ENCODE measurements at regions not wholly inside any gene's neighbourhood (a gene's known extent, or its start where the extent isn't known, plus 50 kb on each side); places are given as distances from the start of the nearest gene placed in this dataset.
"Not testable (repeated sequence)": the region's sequence is repeated elsewhere in the genome, so short reads cannot be mapped to it uniquely, and the experiment has no call there.

DNA sequence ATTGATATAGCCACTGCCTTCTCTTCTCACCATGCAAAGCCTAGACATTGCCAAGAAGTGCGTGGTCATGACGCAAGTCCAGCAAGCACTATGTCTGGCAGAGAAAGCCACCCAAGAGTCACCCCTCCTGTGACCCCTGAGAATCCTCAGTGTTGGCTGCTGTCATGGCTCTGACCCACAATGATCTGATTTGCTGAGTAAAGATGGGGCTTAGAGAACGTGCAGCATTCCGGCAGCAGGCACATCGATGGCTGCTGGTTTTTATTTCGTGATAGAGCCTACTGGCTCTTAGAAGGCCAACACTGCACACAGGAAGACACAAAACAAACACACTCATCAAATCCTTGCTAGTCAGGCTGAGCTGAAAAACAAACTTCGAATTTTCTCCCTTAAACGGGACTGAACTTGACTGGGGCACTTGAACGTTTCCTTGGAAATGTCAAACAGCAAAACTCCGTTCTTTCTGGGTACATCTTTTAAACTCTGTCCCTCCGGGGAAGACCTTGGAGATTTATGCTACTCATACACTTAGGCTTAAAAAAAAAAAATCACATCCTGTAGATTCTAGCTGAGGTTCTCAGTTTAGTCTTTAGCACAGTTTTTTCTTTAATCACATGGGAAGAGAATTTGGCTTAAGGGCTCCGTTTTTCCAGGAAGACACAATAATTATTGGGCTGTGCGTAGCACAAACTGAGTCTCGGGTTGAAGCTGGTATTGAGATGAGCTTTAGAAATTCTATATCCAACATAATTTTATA, 88.2 kb upstream of the BASP1 start:
- DNase-seq, result no peak

DNA sequence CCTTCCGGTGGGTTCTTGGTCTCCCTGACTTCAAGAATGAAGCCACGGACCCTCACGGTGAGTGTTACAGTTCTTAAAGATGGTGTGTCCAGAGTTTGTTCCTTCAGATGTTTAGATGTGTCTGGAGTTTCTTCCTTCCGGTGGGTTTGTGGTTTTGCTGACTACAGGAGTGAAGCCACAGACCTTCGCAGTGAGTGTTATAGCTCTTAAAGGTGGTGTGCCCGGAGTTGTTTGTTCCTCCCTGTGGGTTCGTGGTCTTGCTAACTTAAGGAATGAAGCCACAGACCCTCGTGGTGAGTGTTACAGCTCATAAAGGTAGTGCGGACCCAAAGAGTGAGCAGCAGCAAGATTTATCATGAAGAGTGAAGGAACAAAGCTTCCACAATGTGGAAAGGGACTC, 87.1 kb upstream of the BASP1 start:
- not testable (repeated sequence) for DNase-seq

DNA sequence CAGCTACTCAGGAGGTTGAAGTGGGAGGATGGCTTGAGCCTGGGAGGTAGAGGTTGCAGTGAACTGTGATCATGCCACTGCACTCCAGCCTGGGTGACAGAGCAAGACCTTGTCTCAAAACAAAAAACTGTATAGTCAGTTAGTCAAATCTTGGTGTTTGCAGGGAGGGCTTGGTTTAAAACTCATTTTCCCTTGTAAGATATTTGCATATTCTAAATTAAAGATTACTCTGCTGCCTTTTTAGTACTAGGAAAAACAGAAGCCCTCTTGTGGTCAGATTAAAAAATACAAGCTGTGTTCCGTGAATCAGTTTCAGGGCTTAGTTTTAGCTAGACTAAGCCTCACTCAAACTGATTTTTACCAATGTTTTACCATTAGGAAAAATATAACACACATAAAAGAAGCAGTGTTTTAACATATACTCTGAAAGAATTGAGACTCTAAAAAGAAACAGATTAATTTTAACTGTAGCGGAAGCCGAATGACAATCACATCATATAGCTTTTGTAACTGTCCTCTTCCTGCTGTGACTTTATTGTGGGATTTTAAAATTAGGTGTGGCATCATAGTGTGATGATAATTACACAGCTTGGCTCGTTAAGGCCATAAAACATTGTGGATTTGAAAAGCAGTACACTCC, 84.9 kb upstream of the BASP1 start:
- peak; percentile 14 for DNase-seq

DNA sequence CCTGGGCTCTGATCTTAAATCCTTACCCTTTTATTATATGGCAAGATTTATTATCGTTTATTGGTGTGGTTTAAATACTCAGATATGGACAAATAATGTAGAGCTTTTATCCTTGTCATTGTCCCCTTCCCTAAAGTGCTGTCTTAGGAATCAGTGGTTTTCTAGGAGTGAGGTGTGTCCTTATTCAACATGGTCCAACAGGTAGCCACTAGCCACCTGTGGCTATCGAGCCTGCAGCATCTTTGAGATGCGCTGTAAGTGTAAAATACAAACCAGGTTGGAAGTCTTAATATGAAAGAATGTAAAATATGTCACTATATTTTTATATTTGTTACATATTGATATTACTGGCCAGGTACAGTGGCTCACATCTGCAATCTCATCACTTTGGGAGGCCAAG, 82.4 kb upstream of the BASP1 start:
- DNase-seq, result no peak

DNA sequence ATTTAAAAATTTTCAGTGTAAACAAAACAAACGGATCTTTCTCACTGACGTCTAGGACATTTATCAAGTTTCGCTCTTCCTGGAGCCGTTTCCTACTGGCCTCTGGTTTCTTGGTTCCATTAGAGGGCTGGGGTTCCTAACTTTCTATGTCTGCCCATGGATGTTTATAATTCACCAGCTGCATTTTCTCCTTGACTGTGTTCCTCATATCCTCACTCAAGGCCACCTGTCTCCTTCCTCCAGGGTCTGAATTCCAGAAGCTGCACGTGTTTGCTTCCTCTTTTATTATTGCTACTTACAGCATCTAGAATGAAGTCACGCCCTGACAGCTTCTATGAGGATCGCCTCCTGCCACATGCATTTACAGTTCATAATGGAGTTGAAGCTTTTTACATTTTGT, 74.1 kb upstream of the BASP1 start:
- no peak for DNase-seq

DNA sequence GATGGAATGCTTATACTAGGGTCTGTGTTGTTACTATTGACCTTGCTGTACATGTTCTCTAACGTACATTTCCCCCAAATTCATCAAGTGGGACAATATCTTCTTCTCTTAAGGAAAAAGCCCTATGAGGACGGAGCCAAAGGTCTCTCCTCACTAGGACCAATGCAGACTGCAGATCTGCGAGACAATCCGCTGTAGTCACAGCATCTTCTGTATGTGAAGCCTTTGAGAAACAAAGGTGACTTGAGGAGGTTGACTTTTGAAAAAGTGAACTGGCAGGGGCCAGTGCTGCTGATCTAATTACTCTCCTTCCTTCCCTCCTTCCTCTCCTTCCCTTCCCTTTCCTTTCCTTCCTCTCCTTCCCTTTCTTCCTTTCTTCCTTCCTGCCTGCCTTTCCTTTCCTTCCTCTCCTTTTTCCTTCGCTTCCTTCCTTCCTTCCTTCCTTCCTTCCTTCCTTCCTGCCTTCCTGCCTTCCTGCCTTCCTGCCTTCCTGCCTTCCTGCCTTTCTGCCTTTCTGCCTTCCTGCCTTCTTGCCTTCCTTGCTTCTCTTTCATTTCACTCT, 71.1 kb upstream of the BASP1 start:
- no peak for DNase-seq

DNA sequence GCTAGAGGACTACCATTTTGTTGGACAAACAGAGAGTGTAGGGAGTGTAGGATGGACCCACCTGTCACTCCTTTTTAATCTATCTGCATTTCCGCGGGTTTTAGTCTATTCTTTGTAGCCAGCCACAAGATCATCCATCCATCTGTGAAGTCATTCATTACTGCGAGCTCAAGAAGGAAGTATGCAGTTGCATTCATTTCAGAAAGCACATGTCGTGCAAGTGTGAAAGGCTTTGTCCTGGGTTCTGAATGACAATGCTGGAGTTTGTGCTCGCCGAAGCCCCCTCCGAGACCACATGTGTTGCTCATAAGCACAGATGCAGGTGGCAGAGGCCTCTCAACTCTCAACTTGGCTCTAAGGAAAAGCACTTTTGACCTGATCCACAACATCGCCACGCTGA, 70.3 kb upstream of the BASP1 start:
- DNase-seq, result no peak

DNA sequence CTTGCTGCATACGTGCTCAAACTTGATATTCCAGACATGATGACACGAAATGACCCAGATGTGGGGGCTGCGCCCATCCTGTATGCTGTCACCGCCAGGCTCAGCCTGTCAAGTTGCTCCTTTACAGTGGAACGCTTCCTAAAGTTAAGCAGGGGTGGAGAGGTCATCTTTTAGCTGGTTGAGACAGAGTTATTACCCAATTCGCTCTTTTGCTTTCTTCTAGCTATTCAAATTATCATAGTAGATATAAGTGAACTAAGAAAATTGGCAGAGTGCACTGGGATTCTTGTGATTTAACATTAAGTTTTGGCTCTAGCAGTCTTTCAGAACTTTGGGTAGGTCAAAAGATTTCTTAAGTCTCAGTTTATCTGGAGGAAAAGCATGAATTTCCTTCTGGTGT, 69.8 kb upstream of the BASP1 start:
- peak; percentile 44 for DNase-seq

DNA sequence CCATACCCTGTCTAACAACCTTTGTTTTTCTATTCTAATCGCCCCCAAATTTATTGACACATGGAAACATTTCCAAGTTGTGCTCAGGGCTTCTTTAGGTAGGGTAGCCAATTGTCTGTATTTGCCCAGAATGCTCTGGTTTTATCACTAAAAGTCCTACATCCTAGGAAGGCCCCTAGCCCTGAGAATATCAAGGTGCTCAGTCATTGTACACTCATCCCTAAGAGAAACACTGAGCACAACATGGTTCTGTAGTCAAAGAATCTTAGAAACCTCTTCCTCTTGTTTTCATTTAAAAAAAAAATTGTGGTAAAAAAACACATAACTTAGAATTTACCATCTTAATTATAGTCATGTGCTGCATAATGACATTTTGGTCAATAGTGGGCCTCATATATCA, 69.0 kb upstream of the BASP1 start:
- DNase-seq, result no peak

DNA sequence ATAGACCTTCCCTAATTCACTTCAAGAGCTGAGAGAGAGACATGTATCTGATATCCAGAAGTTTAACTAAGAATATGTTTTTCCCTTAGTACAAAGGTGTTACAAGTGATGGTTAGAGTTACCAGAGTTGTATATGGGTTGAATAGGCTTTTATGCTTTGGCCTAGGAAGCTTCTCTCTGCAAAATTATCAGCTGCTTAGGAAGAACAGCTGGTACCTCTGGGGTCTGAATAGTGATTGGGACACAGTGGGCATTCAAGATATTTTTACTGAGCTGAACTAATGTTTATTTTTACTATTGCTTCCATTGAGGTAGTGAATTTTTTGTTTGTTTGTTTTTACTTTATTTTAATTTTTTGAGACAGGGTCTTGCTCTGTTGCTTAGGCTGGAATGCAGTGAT, 67.6 kb upstream of the BASP1 start:
- DNase-seq, result no peak

DNA sequence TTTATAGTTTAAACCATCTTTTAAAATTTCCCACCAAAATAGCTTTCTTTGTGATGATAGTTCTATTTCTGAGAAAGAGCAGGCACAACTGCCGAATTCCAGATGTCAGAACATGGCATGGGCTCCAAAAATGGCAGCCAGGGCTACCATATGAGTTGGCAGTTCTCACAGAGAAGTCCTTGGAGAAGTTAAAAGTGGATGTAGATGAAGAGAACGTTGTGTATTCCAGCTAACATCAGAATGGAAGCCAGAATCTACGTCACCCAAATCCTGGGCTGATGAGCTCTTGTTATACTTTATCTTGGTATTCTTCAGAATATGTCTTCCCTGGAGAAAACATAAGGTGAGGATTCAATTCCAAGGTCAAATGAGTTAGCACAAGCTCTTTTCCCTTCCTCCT, 66.9 kb upstream of the BASP1 start:
- no peak for DNase-seq

DNA sequence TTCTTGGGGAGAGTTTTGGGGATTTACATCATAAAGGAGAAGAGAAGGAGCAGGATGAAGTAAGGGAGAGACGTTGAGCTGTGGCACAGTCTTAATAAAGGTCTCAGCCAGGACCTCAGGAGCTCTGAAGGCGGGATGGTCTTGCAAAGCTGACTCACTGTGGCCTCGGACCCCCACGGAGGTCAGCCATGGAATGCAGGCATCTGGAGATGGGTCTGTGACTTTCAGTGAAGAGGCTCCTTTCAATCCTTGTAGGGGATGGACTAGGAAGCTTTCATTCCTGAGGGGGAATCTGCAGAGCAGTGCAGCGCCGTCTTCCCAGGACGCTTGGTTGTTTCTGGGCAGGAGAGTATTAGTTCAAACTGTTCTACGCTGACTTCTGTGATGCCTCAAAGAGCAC, 65.7 kb upstream of the BASP1 start:
- no peak for DNase-seq

DNA sequence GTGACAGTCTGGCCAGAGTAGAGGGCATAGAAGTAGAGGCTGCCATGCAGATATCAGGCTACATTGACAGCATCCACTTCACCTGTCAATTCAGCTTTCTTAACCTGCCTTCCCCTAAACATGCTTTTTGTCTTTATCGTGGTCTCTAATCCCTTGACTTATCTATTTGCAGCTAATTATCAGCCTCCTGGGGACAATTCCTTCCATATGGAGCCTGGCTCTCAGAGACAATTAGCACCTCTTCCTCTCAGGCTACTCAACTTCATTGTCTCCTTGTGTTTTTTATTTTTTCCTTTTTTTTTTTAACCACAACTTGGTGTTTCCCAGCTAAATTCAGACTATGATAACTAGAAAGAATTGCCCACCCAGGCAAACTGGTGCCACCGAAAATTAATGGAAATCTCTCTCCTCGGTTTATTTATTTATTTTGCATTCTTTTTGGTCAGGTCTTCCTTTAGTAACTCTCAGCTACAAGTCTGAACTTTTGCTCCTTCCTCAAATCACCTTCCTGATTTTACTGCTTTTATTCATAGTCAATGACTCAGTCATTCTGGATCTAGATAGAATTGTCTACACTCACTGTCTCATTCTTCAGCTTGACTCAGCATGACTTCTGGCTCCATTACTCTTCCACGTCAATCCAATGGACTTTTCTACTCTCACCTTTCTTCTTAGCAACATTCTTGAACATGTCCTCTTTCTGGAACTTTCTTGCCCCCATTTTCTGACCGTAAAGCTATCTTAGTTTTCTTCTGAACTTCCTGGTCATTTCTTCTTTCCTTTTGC, 63.0 kb upstream of the BASP1 start:
- peak; percentile 76 for DNase-seq

DNA sequence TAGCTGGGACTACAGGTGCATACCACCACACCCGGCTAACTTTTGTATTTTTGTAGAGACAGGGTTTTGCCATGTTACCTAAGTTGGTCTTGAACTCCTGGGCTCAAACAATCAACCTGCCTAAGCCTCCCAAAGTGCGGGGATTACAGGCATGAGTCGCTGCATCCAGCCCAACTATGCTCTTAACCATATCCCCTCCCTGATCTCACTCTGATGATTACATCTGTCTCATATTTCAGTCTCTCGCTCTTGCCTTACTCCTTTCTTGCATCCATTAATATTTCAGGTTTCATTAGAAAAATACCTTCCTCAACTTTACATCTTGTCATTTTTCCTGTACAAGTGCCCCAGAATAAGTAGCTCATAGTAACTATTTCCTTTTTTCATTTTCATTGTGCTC, 61.0 kb upstream of the BASP1 start:
- peak; percentile 63 for DNase-seq

DNA sequence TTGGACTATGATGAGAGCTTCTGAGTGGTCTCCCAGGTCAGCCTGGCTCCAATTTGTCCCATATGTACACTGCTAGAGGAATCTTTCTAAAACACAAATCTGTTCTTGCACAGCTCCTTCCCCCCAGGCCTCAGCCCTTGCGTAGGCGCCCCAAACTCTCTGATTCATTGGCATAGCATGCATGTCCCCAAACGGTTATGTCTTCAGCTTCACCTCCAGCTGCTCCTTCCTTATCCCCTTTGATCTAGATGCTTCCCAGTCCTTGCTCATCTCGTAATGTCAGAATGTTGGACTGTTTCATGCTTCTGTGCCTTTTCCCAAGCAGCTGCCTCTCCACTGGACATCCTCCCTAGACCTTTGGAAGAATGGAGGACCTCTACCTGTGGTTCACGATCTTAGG, 60.1 kb upstream of the BASP1 start:
- no peak for DNase-seq

DNA sequence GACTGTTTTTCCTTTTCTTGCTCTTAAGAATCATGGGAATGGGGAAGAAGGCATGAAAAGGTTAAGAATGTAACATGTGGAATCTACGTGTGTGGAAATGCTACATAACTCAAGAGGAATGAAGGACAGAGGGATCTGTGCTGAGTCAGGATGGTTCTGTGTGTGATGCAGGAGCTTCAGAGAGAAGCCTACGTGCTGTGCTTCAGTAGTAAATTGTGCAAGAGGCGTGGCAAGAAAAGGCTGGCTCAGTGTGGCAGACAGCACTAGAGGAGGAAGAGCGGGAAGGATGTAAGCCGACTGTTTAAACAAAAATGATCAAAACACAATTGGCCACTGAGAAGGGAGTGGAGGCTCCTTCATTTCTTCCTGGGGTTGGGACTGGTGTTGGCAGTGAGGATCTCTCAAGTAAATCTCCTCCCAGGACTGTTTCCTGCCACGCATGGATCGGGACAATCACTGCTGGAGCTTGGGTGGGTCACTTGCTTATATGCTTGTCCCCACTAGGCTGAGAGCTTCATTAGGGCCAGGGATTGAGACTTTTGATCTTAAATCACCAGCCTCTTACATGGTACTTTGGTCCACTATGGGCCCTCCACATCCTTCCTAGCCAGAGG, 59.4 kb upstream of the BASP1 start:
- DNase-seq, result peak; percentile 87

DNA sequence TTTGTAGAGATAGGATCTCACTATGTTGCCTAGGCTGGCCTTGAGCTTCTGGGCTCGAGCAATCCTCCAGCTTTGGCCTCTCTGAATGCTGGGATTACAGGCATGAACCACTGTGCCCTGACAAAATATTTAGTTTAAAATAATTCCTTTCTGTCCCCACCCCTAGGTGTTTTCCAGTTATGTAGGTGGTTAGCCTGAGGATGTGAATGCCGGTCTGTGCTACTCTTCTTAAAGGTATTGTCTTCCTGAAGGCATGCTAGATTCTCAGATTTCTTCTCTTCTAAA, 56.7 kb upstream of the BASP1 start:
- DNase-seq, result no peak

DNA sequence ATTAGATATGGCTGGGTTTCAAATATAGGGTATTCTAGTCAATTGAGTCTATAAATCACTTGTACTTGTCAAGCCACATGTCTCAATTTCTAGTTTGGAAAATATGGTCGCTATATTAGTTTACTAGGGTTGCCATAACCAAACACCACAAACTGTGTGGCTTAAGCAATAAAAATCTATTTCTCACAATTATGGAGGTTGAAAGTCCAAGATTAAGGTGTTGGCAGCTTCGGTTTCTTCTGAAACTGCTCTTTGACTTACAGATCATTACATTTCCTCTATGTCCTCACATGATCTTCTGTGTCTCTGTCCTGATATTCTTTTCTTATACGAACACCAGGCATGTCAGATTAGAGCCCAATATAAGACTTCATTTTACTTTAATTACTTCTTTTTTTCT, 55.8 kb upstream of the BASP1 start:
- no peak for DNase-seq

DNA sequence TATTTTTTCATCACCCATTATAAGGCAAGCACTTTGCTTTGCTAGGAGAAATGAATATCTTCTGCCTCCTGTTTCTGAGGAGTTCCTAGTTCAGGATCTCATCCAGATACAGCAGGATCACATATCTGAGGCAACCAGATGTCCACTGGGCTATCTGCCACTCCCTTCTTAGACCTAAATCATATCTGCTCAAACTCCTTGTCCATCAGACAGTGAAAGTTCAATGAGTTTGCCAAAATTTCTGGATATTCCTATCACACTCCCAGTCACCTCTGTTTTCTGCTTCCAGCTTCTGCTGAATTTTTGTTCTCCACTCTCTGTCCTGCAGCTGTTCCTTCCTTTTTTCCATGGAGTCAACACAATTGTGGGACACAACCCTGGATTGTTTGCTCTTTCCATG, 54.2 kb upstream of the BASP1 start:
- no peak for DNase-seq

DNA sequence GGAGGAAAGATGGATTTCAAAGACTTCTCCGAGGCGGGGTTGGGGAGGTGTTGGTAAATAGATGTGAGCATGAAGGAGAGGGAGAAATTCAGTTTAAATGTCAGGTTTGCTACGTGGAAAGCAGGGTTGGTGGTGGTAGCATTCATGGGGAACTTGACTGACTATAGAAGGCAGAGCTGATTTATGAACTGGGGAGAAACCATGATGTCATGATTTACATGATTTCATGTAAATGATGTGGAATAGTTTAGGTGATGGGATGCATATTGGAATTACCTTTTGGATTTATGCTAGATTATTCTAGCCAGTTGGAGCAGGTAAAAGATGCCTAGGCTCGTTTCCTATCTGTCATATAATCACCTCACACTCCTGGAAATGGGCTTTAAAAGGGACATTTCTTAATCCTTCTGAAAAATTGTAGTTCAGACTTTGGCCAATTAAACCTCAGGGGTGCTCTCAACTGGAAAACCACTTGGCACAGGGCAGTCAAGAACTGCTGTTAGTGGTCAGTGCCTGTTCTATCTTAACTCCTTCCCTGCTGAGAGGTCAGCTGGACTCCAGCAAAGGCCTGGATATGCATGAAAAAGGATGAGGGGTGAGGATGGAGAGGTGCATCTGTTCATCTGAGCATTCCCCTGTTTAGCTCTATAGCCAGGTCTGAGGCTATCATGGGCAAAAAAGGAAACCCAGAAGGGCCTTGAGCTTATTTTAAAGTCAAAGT, 50.1 kb upstream of the BASP1 start:
- no peak for DNase-seq
